Osteoblast (primary cell): ENCODE measurements at regions not wholly inside any gene's neighbourhood (a gene's known extent, or its start where the extent isn't known, plus 50 kb on each side); places are given as distances from the start of the nearest gene placed in this dataset.

ENCODE experiments used
- DNase-seq: peaks from one replicate; pipeline ENCODE4 v3.0.0; 2011; ENCODE audit warnings: low spot score, mixed read lengths; ENCODE audit not compliant: insufficient read length; ENCODE audit errors: missing footprints
- H2AFZ ChIP-seq: 2 replicates; pipeline ENCODE4 v1.6.0; 2011; ENCODE audit warnings: mild to moderate bottlenecking, low read length
- H3K27ac ChIP-seq: 2 replicates; pipeline ENCODE4 v1.5.1; 2011; ENCODE audit warnings: mild to moderate bottlenecking, low read depth, low read length, moderate library complexity
- H3K27me3 ChIP-seq: 2 replicates; pipeline ENCODE4 v1.6.0; 2012; ENCODE audit warnings: mild to moderate bottlenecking, control low read depth, inconsistent platforms, low read length, moderate library complexity; ENCODE audit not compliant: insufficient read depth
- H3K36me3 ChIP-seq: 2 replicates; pipeline ENCODE4 v1.5.1; 2011; ENCODE audit warnings: mild to moderate bottlenecking, low read length, control low read depth, moderate library complexity; ENCODE audit not compliant: insufficient read depth
- H3K4me1 ChIP-seq: 2 replicates; pipeline ENCODE4 v1.5.1; 2011; ENCODE audit warnings: mild to moderate bottlenecking, low read length, control low read depth, moderate library complexity; ENCODE audit not compliant: insufficient read depth
- H3K4me2 ChIP-seq: 2 replicates; pipeline ENCODE4 v1.6.0; 2011; ENCODE audit warnings: mild to moderate bottlenecking, low read length; ENCODE audit not compliant: insufficient read depth
- H3K4me3 ChIP-seq: fragments of 200-600 bp; sonication (generic); 3 replicates; pipeline ENCODE4 v1.5.1; 2012; ENCODE audit warnings: mild to moderate bottlenecking, low read length, inconsistent platforms; ENCODE audit not compliant: insufficient read depth
- H3K79me2 ChIP-seq: 2 replicates; pipeline ENCODE4 v1.6.0; 2012; ENCODE audit warnings: mild to moderate bottlenecking, low read length, control low read depth, inconsistent platforms; ENCODE audit not compliant: insufficient read depth
- H3K9me3 ChIP-seq: 2 replicates; pipeline ENCODE4 v1.5.1; 2011; ENCODE audit warnings: low read depth, low read length, control low read depth
- H4K20me1 ChIP-seq: 2 replicates; pipeline ENCODE4 v1.6.0; 2012; ENCODE audit warnings: mild to moderate bottlenecking, low read length, control low read depth; ENCODE audit not compliant: insufficient read depth
- CTCF ChIP-seq: IDR thresholded peaks from 2 replicates; pipeline ENCODE4 v1.5.1; 2011; ENCODE audit warnings: mild to moderate bottlenecking, low read depth, low read length, moderate library complexity; ENCODE audit errors: extremely low read depth

- no peak overlapping the region for H3K27ac ChIP-seq
- no peaks in the 10 kb centered on the region for H4K20me1 ChIP-seq
- no peak overlapping the region for H2AFZ ChIP-seq
Observed at GRCh38 chr11:129590030-129590752, 214.5 kb downstream of the BARX2 start.

GRCh38 chr11:129590753-129591475 is 215.3 kb downstream of the BARX2 start:
- no peak for TF ChIP-seq CTCF
- Histone ChIP-seq H3K9me3 (no peaks in the 10 kb centered on the region), H3K4me3 (no peak overlapping the region), H3K4me2 (no peak overlapping the region), H3K79me2 (no peaks in the 10 kb centered on the region), H3K36me3 (no peaks in the 10 kb centered on the region), H3K4me1 (no peaks in the 10 kb centered on the region), H3K27me3 (no peaks in the 10 kb centered on the region), H2AFZ (no peak overlapping the region), H3K27ac (no peak overlapping the region), H4K20me1 (no peaks in the 10 kb centered on the region)
- DNase-seq: no peak

More at GRCh38 chr11:129590030-129590752, 214.5 kb downstream of the BARX2 start:
- Histone ChIP-seq H3K27me3 (no peaks in the 10 kb centered on the region), H3K79me2 (no peaks in the 10 kb centered on the region), H3K9me3 (no peaks in the 10 kb centered on the region), H3K4me1 (no peaks in the 10 kb centered on the region), H3K36me3 (no peaks in the 10 kb centered on the region), H3K4me3 (no peak overlapping the region), H3K4me2 (no peak overlapping the region)
- TF ChIP-seq CTCF: no peak
- no peak for DNase-seq

- H3K27me3 ChIP-seq: no peaks in the 10 kb centered on the region
- H3K36me3 ChIP-seq: no peaks in the 10 kb centered on the region
- H2AFZ ChIP-seq: no peak overlapping the region
- no peaks in the 10 kb centered on the region for H3K9me3 ChIP-seq
- H3K4me1 ChIP-seq: no peaks in the 10 kb centered on the region
- no peak overlapping the region for H3K4me2 ChIP-seq
- no peak for TF ChIP-seq CTCF
- no peak overlapping the region for H3K4me3 ChIP-seq
- no peaks in the 10 kb centered on the region for H4K20me1 ChIP-seq
- H3K79me2 ChIP-seq: no peaks in the 10 kb centered on the region
- no peak overlapping the region for H3K27ac ChIP-seq
- no peak for DNase-seq
Observed at GRCh38 chr11:129591527-129591926, 215.9 kb downstream of the BARX2 start.

- Histone ChIP-seq H3K36me3 (no peaks in the 10 kb centered on the region), H3K4me2 (no peak overlapping the region), H3K4me3 (no peak overlapping the region), H3K27ac (no peak overlapping the region), H4K20me1 (no peaks in the 10 kb centered on the region), H2AFZ (no peak overlapping the region), H3K9me3 (no peaks in the 10 kb centered on the region), H3K27me3 (no peaks in the 10 kb centered on the region), H3K4me1 (no peaks in the 10 kb centered on the region), H3K79me2 (no peaks in the 10 kb centered on the region)
- no peak for DNase-seq
- no peak for TF ChIP-seq CTCF
Observed at GRCh38 chr11:129592191-129592590, 216.5 kb downstream of the BARX2 start.
